ENCODE measurements at regions not wholly inside any gene's neighbourhood (a gene's known extent, or its start where the extent isn't known, plus 50 kb on each side); places are given as distances from the start of the nearest gene placed in this dataset.

GRCh38 chr1:58932859-58933598 lies 149.2 kb upstream of the JUN start:
- Histone ChIP-seq H2AFZ (no peak overlapping the region), H3K4me2 (no peak overlapping the region), H3K9me3 (ENCODE audit: low read depth) (no peaks in the 10 kb centered on the region), H3K27ac (peak overlapping the region; percentile 82), H3K4me1 (ENCODE audit: insufficient read depth) (peaks cover 39% of the 10 kb centered on the region), H3K79me2 (no peaks in the 10 kb centered on the region), H3K4me3 (no peak overlapping the region), H4K20me1 (ENCODE audit: insufficient read depth, poor library complexity, severe bottlenecking) (no peaks in the 10 kb centered on the region), H3K9me2 (replicated peaks; ENCODE audit: insufficient read depth) (no peaks in the 10 kb centered on the region), H3K36me3 (replicated peaks; ENCODE audit: insufficient read depth, low read depth) (no peaks in the 10 kb centered on the region), H3K27me3 (no peaks in the 10 kb centered on the region)
- peak; percentile 83 for DNase-seq (ENCODE audit: low spot score)
- no peak for TF ChIP-seq EZH2 (IDR thresholded peaks at IDR 0.05; ENCODE audit: borderline replicate concordance)
- TF ChIP-seq CTCF (IDR thresholded peaks at IDR 0.05; ENCODE audit: poor library complexity): no peak
- no peak for TF ChIP-seq EZH2phosphoT487 (IDR thresholded peaks at IDR 0.05; ENCODE audit: low read depth, severe bottlenecking, unreplicated experiment)
- WGBS (ENCODE audit: low lambda C conversion rate, missing lambda C conversion rate): 59% methylated on average over 4 of the region's 4 CpGs

GRCh38 chr1:58933599-58933926 lies 149.7 kb upstream of the JUN start:
- Histone ChIP-seq H3K4me3 (no peak overlapping the region), H3K27me3 (no peaks in the 10 kb centered on the region), H3K4me2 (no peak overlapping the region), H2AFZ (no peak overlapping the region), H3K4me1 (ENCODE audit: insufficient read depth) (peaks cover 33% of the 10 kb centered on the region), H3K9me3 (ENCODE audit: low read depth) (no peaks in the 10 kb centered on the region), H3K27ac (peak overlapping the region; percentile 82), H3K9me2 (replicated peaks; ENCODE audit: insufficient read depth) (no peaks in the 10 kb centered on the region), H4K20me1 (ENCODE audit: insufficient read depth, poor library complexity, severe bottlenecking) (no peaks in the 10 kb centered on the region), H3K36me3 (replicated peaks; ENCODE audit: insufficient read depth, low read depth) (no peaks in the 10 kb centered on the region), H3K79me2 (no peaks in the 10 kb centered on the region)
- DNase-seq (ENCODE audit: low spot score): no peak
- TF ChIP-seq EZH2 (IDR thresholded peaks at IDR 0.05; ENCODE audit: borderline replicate concordance) (no peak), CTCF (IDR thresholded peaks at IDR 0.05; ENCODE audit: poor library complexity) (no peak), EZH2phosphoT487 (IDR thresholded peaks at IDR 0.05; ENCODE audit: low read depth, severe bottlenecking, unreplicated experiment) (no peak)
- WGBS (ENCODE audit: low lambda C conversion rate, missing lambda C conversion rate): 99% methylated on average over 2 of the region's 2 CpGs

- H3K36me3 ChIP-seq (replicated peaks; ENCODE audit: insufficient read depth, low read depth): no peaks in the 10 kb centered on the region
- H3K27me3 ChIP-seq: no peaks in the 10 kb centered on the region
- 71% methylated on average over 3 of the region's 3 CpGs for WGBS (ENCODE audit: low lambda C conversion rate, missing lambda C conversion rate)
- H3K9me2 ChIP-seq (replicated peaks; ENCODE audit: insufficient read depth): no peaks in the 10 kb centered on the region
- H3K79me2 ChIP-seq: no peaks in the 10 kb centered on the region
- no peak for DNase-seq (ENCODE audit: low spot score)
- H2AFZ ChIP-seq: no peak overlapping the region
- no peaks in the 10 kb centered on the region for H3K9me3 ChIP-seq (ENCODE audit: low read depth)
- H3K4me3 ChIP-seq: no peak overlapping the region
- H4K20me1 ChIP-seq (ENCODE audit: insufficient read depth, poor library complexity, severe bottlenecking): no peaks in the 10 kb centered on the region
- no peak overlapping the region for H3K4me2 ChIP-seq
- TF ChIP-seq EZH2 (IDR thresholded peaks at IDR 0.05; ENCODE audit: borderline replicate concordance): no peak
- H3K4me1 ChIP-seq (ENCODE audit: insufficient read depth): peaks cover 23% of the 10 kb centered on the region
- peak overlapping the region; percentile 10 for H3K27ac ChIP-seq
Observed at GRCh38 chr1:58934706-58935105, 150.9 kb upstream of the JUN start.

GRCh38 chr1:58936973-58937372 lies 153.1 kb upstream of the JUN start:
- Histone ChIP-seq H3K27ac (no peak overlapping the region), H4K20me1 (ENCODE audit: insufficient read depth, poor library complexity, severe bottlenecking) (no peaks in the 10 kb centered on the region), H3K36me3 (replicated peaks; ENCODE audit: insufficient read depth, low read depth) (no peaks in the 10 kb centered on the region), H3K4me1 (ENCODE audit: insufficient read depth) (peaks cover 20% of the 10 kb centered on the region), H3K79me2 (no peaks in the 10 kb centered on the region), H3K4me2 (no peak overlapping the region), H3K27me3 (no peaks in the 10 kb centered on the region), H3K9me3 (ENCODE audit: low read depth) (no peaks in the 10 kb centered on the region), H3K4me3 (no peak overlapping the region), H3K9me2 (replicated peaks; ENCODE audit: insufficient read depth) (no peaks in the 10 kb centered on the region), H2AFZ (no peak overlapping the region)
- DNase-seq (ENCODE audit: low spot score): no peak
- TF ChIP-seq EZH2 (IDR thresholded peaks at IDR 0.05; ENCODE audit: borderline replicate concordance) (no peak), CTCF (IDR thresholded peaks at IDR 0.05; ENCODE audit: poor library complexity) (no peak), EZH2phosphoT487 (IDR thresholded peaks at IDR 0.05; ENCODE audit: low read depth, severe bottlenecking, unreplicated experiment) (no peak)
- WGBS (ENCODE audit: low lambda C conversion rate, missing lambda C conversion rate): 98% methylated on average over 2 of the region's 2 CpGs

All from hepatocyte (in vitro differentiated cells).